ENCODE measurements at regions not wholly inside any gene's neighbourhood (a gene's known extent, or its start where the extent isn't known, plus 50 kb on each side); places are given as distances from the start of the nearest gene placed in this dataset.

- DNase-seq (ENCODE audit: low spot score): no peak
These were observed 525.5 kb upstream of the SGCG start for GRCh38 chr13:22655106-22655852.

DNA sequence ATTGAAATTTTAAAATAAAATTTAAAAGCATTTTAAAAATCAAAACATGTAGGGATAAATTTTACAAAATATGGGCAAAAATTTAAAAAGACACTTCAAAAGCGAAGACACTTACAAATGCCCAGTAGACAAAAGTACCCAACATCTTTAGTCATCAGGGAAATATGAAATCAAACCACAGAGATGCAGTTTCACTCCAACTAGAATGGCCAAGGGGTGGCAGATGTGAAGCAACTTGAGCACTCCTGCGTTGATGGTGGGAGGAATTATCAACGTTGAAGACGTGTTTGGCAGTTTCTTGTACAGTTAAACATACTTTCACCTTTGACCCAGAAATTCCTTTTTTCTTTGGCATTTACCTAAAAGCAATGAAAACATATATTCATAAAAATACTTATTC is 518.0 kb upstream of the SGCG start:
- H3K27ac Mint-ChIP-seq (ENCODE audit: unreplicated experiment): no peak overlapping the region
- H3K9me3 Mint-ChIP-seq (ENCODE audit: low read depth): no peaks in the 10 kb centered on the region
- no peak overlapping the region for H3K4me3 Mint-ChIP-seq (ENCODE audit: unreplicated experiment)
- TF ChIP-seq CTCF (IDR thresholded peaks at IDR 0.05): no peak
- H3K4me1 Mint-ChIP-seq (ENCODE audit: low read depth): no peaks in the 10 kb centered on the region
- H3K36me3 Mint-ChIP-seq (ENCODE audit: low read depth): no peaks in the 10 kb centered on the region
- DNase-seq (ENCODE audit: low spot score): no peak
- no peaks in the 10 kb centered on the region for H3K27me3 Mint-ChIP-seq (ENCODE audit: low read depth)

More at GRCh38 chr13:22655106-22655852, 525.5 kb upstream of the SGCG start:
- H3K4me1 Mint-ChIP-seq (ENCODE audit: low read depth): no peaks in the 10 kb centered on the region
- H3K27ac Mint-ChIP-seq (ENCODE audit: unreplicated experiment): no peak overlapping the region
- TF ChIP-seq CTCF (IDR thresholded peaks at IDR 0.05): no peak
- H3K9me3 Mint-ChIP-seq (ENCODE audit: low read depth): no peaks in the 10 kb centered on the region
- no peaks in the 10 kb centered on the region for H3K27me3 Mint-ChIP-seq (ENCODE audit: low read depth)
- H3K4me3 Mint-ChIP-seq (ENCODE audit: unreplicated experiment): no peak overlapping the region
- no peaks in the 10 kb centered on the region for H3K36me3 Mint-ChIP-seq (ENCODE audit: low read depth)

DNA sequence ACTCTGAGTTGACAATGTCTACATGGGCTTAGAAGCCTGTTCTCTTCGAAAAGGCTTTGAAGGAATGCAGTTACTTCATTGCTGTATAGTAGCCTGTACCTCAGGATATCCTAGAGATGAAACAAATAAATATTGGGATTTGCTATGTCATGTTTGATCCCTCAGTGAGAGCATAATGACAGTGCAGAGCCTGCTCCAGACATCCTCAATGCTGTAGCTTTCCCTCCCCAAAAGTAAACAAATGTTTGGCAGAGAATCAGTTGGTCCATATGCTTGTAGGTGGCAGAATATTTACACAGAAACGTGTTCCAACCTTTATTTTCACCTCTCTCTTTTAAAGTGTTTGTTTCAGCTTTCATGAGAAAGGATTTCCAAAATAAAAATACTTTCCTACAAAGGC is 515.3 kb upstream of the SGCG start:
- Mint-ChIP-seq H3K9me3 (ENCODE audit: low read depth) (no peaks in the 10 kb centered on the region), H3K4me3 (ENCODE audit: unreplicated experiment) (no peak overlapping the region), H3K4me1 (ENCODE audit: low read depth) (no peaks in the 10 kb centered on the region), H3K27me3 (ENCODE audit: low read depth) (no peaks in the 10 kb centered on the region), H3K27ac (ENCODE audit: unreplicated experiment) (no peak overlapping the region), H3K36me3 (ENCODE audit: low read depth) (no peaks in the 10 kb centered on the region)
- DNase-seq (ENCODE audit: low spot score): no peak
- no peak for TF ChIP-seq CTCF (IDR thresholded peaks at IDR 0.05)

GRCh38 chr13:22690756-22691155 is 490.0 kb upstream of the SGCG start:
- Mint-ChIP-seq H3K4me3 (ENCODE audit: unreplicated experiment) (no peak overlapping the region), H3K36me3 (ENCODE audit: low read depth) (no peaks in the 10 kb centered on the region), H3K27ac (ENCODE audit: unreplicated experiment) (no peak overlapping the region), H3K9me3 (ENCODE audit: low read depth) (peaks cover 32% of the 10 kb centered on the region), H3K4me1 (ENCODE audit: low read depth) (peaks cover 9% of the 10 kb centered on the region), H3K27me3 (ENCODE audit: low read depth) (no peaks in the 10 kb centered on the region)
- TF ChIP-seq CTCF (IDR thresholded peaks at IDR 0.05): no peak
- DNase-seq (ENCODE audit: low spot score): no peak

GRCh38 chr13:22693691-22694090 is 487.1 kb upstream of the SGCG start:
- TF ChIP-seq CTCF (IDR thresholded peaks at IDR 0.05): no peak
- no peak for DNase-seq (ENCODE audit: low spot score)
- no peaks in the 10 kb centered on the region for H3K27me3 Mint-ChIP-seq (ENCODE audit: low read depth)
- H3K27ac Mint-ChIP-seq (ENCODE audit: unreplicated experiment): no peak overlapping the region
- H3K36me3 Mint-ChIP-seq (ENCODE audit: low read depth): no peaks in the 10 kb centered on the region
- H3K4me1 Mint-ChIP-seq (ENCODE audit: low read depth): peaks cover 9% of the 10 kb centered on the region
- H3K4me3 Mint-ChIP-seq (ENCODE audit: unreplicated experiment): no peak overlapping the region
- H3K9me3 Mint-ChIP-seq (ENCODE audit: low read depth): peaks cover 17% of the 10 kb centered on the region
